HepG2 (cell line): ENCODE measurements at regions not wholly inside any gene's neighbourhood (a gene's known extent, or its start where the extent isn't known, plus 50 kb on each side); places are given as distances from the start of the nearest gene placed in this dataset.

Source experiments
- ATAC-seq: fragments of 200-7000 bp; cut with Tn5 transposase; 3 replicates; pipeline ENCODE4 v1.9.1; 2020; ENCODE audit warnings: mild to moderate bottlenecking, moderate library complexity
- BruUV-seq: library from RNA; stranded (reverse); fragments of 400-500 nt; replicated peaks from 2 replicates; lab custom pipeline; 2021; lab: Mats Ljungman, UMichigan
- CTCF ChIA-PET: fragments of 300-600 bp; formaldehyde crosslinking; extraction: SDS; loops from one replicate; lab custom pipeline; 2021; ENCODE audit warnings: low total read pairs, inconsistent platforms, low intra/inter-chr PET ratio; lab: Yijun Ruan, JAX
- POLR2A ChIA-PET: fragments of 350-600 bp; sonication (Branson Sonifier 250); formaldehyde crosslinking; loops from one replicate; lab custom pipeline; 2020; ENCODE audit warnings: antibody characterized with exemption, inconsistent platforms; lab: Yijun Ruan, JAX
- DNase-seq: peaks from one replicate; pipeline ENCODE4 v3.0.0-alpha.2; 2015; ENCODE audit warnings: low spot score
- FAIRE-seq: peaks from 3 replicates; lab custom pipeline; 2011; peaks lifted over from hg19 to GRCh38; lab: Jason Lieb, UNC
- H2AFZ ChIP-seq: one replicate; pipeline ENCODE4 v1.6.1; 2011; ENCODE audit warnings: low read length, inconsistent platforms
- H3K27ac ChIP-seq: fragments of 300-600 bp; 3 replicates; pipeline ENCODE4 v1.8.0; 2011; ENCODE audit warnings: mixed run types, mild to moderate bottlenecking, mixed read lengths, low read length, inconsistent platforms; ENCODE audit not compliant: insufficient read depth; ENCODE audit errors: extremely low read length
- H3K27me3 ChIP-seq, 2 experiments: fragments of 200-600 bp in 1 of 2; 2 replicates in 1 of 2; 3 replicates in 1 of 2; pipeline versions ENCODE4 v1.6.0 to v1.8.0; 2011; ENCODE audit warnings: low read length in 2 of 2, mild to moderate bottlenecking in 2 of 2, moderate library complexity in 2 of 2, inconsistent platforms in 1 of 2; ENCODE audit not compliant: insufficient read depth in 2 of 2, control insufficient read depth in 1 of 2
- H3K36me3 ChIP-seq, 2 experiments: fragments of 200-600 bp in 1 of 2; replicated peaks in 1 of 2; 2 replicates in 1 of 2; 3 replicates in 1 of 2; pipeline versions ENCODE4 v1.5.1 to v1.8.0; 2011; ENCODE audit warnings: low read length in 2 of 2, inconsistent platforms in 1 of 2; ENCODE audit not compliant: insufficient read depth in 2 of 2, control insufficient read depth in 1 of 2
- H3K4me1 ChIP-seq: 2 replicates; pipeline ENCODE4 v1.5.1; 2012; ENCODE audit warnings: low read length, inconsistent platforms; ENCODE audit not compliant: insufficient read depth
- H3K4me2 ChIP-seq: 2 replicates; pipeline ENCODE4 v1.6.0; 2011; ENCODE audit warnings: low read depth, low read length, inconsistent platforms
- H3K4me3 ChIP-seq, 3 experiments: fragments of 200-600 bp in 1 of 3; sonication (generic), shearing (Covaris generic) in 1 of 3; replicated peaks in 1 of 3; 2 replicates each; pipeline ENCODE4 v1.5.1; 2011 to 2016; ENCODE audit warnings: low read length in 3 of 3, inconsistent platforms in 2 of 3, low read depth in 2 of 3, mild to moderate bottlenecking in 2 of 3, control low read depth in 1 of 3, mixed read lengths in 1 of 3; ENCODE audit not compliant: insufficient read depth in 1 of 3
- H3K79me2 ChIP-seq: one replicate; pipeline ENCODE4 v1.6.1; 2011; ENCODE audit warnings: low read length, inconsistent platforms; ENCODE audit not compliant: insufficient read depth
- H3K9ac ChIP-seq: 2 replicates; pipeline ENCODE4 v1.6.0; 2011; ENCODE audit warnings: mild to moderate bottlenecking, low read depth, low read length, inconsistent platforms; ENCODE audit not compliant: insufficient read depth
- H3K9me3 ChIP-seq: 2 replicates; pipeline ENCODE4 v1.5.1; 2012; ENCODE audit warnings: mild to moderate bottlenecking, low read length
- H4K20me1 ChIP-seq: 2 replicates; pipeline ENCODE4 v1.6.0; 2011; ENCODE audit warnings: inconsistent platforms, mild to moderate bottlenecking, low read length, moderate library complexity; ENCODE audit not compliant: insufficient read depth
- ATF7-NPFF ChIP-seq: sonication (generic); formaldehyde crosslinking; IDR thresholded peaks from 2 replicates; pipeline ENCODE4 v1.8.1; 2023; ENCODE audit warnings: mild to moderate bottlenecking, low read depth, missing genetic modification reagents, moderate library complexity
- JUN ChIP-seq: sonication (generic); formaldehyde crosslinking; IDR thresholded peaks from 2 replicates; pipeline ENCODE4 v1.4.0; 2020; ENCODE audit warnings: mild to moderate bottlenecking, missing genetic modification reagents
- KLF9 ChIP-seq: IDR thresholded peaks from 2 replicates; pipeline ENCODE4 v1.6.1; 2016; ENCODE audit warnings: low read depth
- RBFOX2 ChIP-seq: fragments of 200-400 bp; formaldehyde crosslinking; IDR thresholded peaks from 2 replicates; pipeline ENCODE4 v1.6.1; 2017; ENCODE audit warnings: low read depth, mild to moderate bottlenecking, low read length
- TERF1 ChIP-seq: sonication (generic); formaldehyde crosslinking; IDR thresholded peaks from 2 replicates; pipeline ENCODE4 v1.8.0; 2022; ENCODE audit warnings: mild to moderate bottlenecking, missing genetic modification reagents, moderate library complexity
- WIZ ChIP-seq: sonication (generic); formaldehyde crosslinking; IDR thresholded peaks from 2 replicates; pipeline ENCODE4 v1.5.1; 2020; ENCODE audit warnings: mild to moderate bottlenecking, missing genetic modification reagents
- ZBED4 ChIP-seq: sonication (generic); formaldehyde crosslinking; IDR thresholded peaks from 2 replicates; pipeline ENCODE4 v1.4.0; 2020; ENCODE audit warnings: missing genetic modification reagents, borderline replicate concordance
- in situ Hi-C: cut with HindIII; loops from 2 replicates; pipeline ENCODE4 v1.10.0; 2017; ENCODE audit warnings: low pct_unique_long_range_greater_than_20kb; ENCODE audit not compliant: extremely low pct_ligation_motif_present
- intact Hi-C: fragments of 100-400 bp; cut with micrococcal nuclease; formaldehyde crosslinking; loops from one replicate; pipeline ENCODE4 v1.10.0; 2022; ENCODE audit not compliant: unreplicated experiment

- H3K9ac ChIP-seq, result no peak overlapping the region
- no TSS peak for BruUV-seq
- H3K4me2 ChIP-seq, result no peak overlapping the region
- H3K27ac ChIP-seq, result no peak overlapping the region
- H3K9me3 ChIP-seq, result no peaks in the 10 kb centered on the region
- ChIA-PET CTCF (no interaction called here), POLR2A (no interaction called here)
- no peaks in the 10 kb centered on the region for H3K27me3 ChIP-seq
- FAIRE-seq, result no peak
- in situ Hi-C loops (no loop called here), intact Hi-C loops (no loop called here)
- ATAC-seq, result no peak
- no peaks in the 10 kb centered on the region for H3K79me2 ChIP-seq
- H3K4me1 ChIP-seq, result no peaks in the 10 kb centered on the region
- H4K20me1 ChIP-seq, result no peaks in the 10 kb centered on the region
- TF ChIP-seq RBFOX2 (no peak), ATF7-NPFF (CRISPR knock-in tag) (no peak), KLF9 (CRISPR knock-in tag) (no peak), JUN (no peak), TERF1 (CRISPR knock-in tag) (no peak), WIZ (CRISPR knock-in tag) (no peak), ZBED4 (CRISPR knock-in tag) (no peak)
- H3K4me3 ChIP-seq, result no peak overlapping the region
- no peaks in the 10 kb centered on the region for H3K36me3 ChIP-seq
- DNase-seq, result no peak
- no peak overlapping the region for H2AFZ ChIP-seq
Observed at GRCh38 chr4:144816668-144817067, 170.7 kb downstream of the HHIP start.
